ENCODE measurements at regions not wholly inside any gene's neighbourhood (a gene's known extent, or its start where the extent isn't known, plus 50 kb on each side); places are given as distances from the start of the nearest gene placed in this dataset.

DNA sequence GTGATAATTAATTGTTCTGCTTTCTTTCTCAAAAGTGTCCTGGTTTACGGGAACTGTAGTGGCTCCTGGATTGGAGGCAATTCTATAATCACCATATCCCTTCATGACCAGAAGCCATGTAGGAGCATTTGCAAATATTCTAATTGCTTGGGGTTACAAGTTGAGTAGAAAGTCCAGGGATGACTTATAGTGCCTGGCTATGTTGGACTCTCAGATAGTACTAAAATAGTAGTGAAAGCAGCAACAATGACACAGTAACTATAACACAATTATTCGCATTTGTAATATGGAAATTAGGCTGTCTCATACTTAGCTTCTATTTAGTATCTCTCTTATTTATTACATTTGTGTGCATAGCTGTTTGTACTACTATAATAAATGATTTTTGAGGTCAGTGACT lies 712.5 kb upstream of the GRAMD2B start:
- TF ChIP-seq POLR2A (IDR thresholded peaks at IDR 0.05; ENCODE audit: low read length) (no peak), GATA1 (IDR thresholded peaks at IDR 0.05; ENCODE audit: low read depth, low read length) (no peak)

Data from erythroblast (primary cell).